ENCODE measurements at regions not wholly inside any gene's neighbourhood (a gene's known extent, or its start where the extent isn't known, plus 50 kb on each side); places are given as distances from the start of the nearest gene placed in this dataset.

- peak; percentile 22 for DNase-seq
These were observed 671.7 kb downstream of the BRD1 start for GRCh38 chr22:49155770-49156580.

GRCh38 chr22:49155039-49155769, 672.5 kb downstream of the BRD1 start:
- DNase-seq, result peak; percentile 51

GRCh38 chr22:49154433-49154832, 673.2 kb downstream of the BRD1 start:
- DNase-seq, result peak; percentile 25

- peak; percentile 55 for DNase-seq
These were observed 673.8 kb downstream of the BRD1 start for GRCh38 chr22:49153921-49154320.

- peak; percentile 52 for DNase-seq
These were observed 674.5 kb downstream of the BRD1 start for GRCh38 chr22:49152939-49153770.

- DNase-seq, result no peak
These were observed 675.3 kb downstream of the BRD1 start for GRCh38 chr22:49152127-49152938.

GRCh38 chr22:49151256-49152126, 676.2 kb downstream of the BRD1 start:
- DNase-seq, result no peak

GRCh38 chr22:49150801-49151221, 676.9 kb downstream of the BRD1 start:
- no peak for DNase-seq

GRCh38 chr22:49149721-49150608, 677.7 kb downstream of the BRD1 start:
- no peak for DNase-seq

- no peak for DNase-seq
These were observed 678.7 kb downstream of the BRD1 start for GRCh38 chr22:49148895-49149418.

GRCh38 chr22:49147617-49148175, 680.0 kb downstream of the BRD1 start:
- no peak for DNase-seq

- DNase-seq, result no peak
These were observed 680.5 kb downstream of the BRD1 start for GRCh38 chr22:49147171-49147570.

- no peak for DNase-seq
These were observed 681.2 kb downstream of the BRD1 start for GRCh38 chr22:49146511-49146910.

GRCh38 chr22:49143812-49144211, 683.9 kb downstream of the BRD1 start:
- DNase-seq, result no peak

GRCh38 chr22:49142891-49143290, 684.8 kb downstream of the BRD1 start:
- DNase-seq, result no peak

GRCh38 chr22:49142296-49142695, 685.4 kb downstream of the BRD1 start:
- DNase-seq, result no peak

GRCh38 chr22:49141761-49142160, 685.9 kb downstream of the BRD1 start:
- no peak for DNase-seq

GRCh38 chr22:49140911-49141665, 686.6 kb downstream of the BRD1 start:
- DNase-seq, result no peak
